HG03039 (cell line): ENCODE measurements at regions not wholly inside any gene's neighbourhood (a gene's known extent, or its start where the extent isn't known, plus 50 kb on each side); places are given as distances from the start of the nearest gene placed in this dataset.

ENCODE experiments used
- ATAC-seq: cut with Tn5 transposase; IDR thresholded peaks from one replicate; pipeline ENCODE4 v1.9.1; 2021; ENCODE audit warnings: mild to moderate bottlenecking, moderate library complexity; ENCODE audit not compliant: unreplicated experiment

- ATAC-seq: no peak
These were observed 666.4 kb downstream of the KCNT2 start for GRCh38 chr1:195941795-195942194.

- ATAC-seq: no peak
These were observed 666.9 kb downstream of the KCNT2 start for GRCh38 chr1:195941314-195941713.

GRCh38 chr1:195939844-195940243 lies 668.4 kb downstream of the KCNT2 start:
- no peak for ATAC-seq

- ATAC-seq: no peak
These were observed 673.3 kb downstream of the KCNT2 start for GRCh38 chr1:195934817-195935553.

- no peak for ATAC-seq
These were observed 674.4 kb downstream of the KCNT2 start for GRCh38 chr1:195933835-195934234.

- no peak for ATAC-seq
These were observed 692.4 kb downstream of the KCNT2 start for GRCh38 chr1:195915826-195916225.

- ATAC-seq: no peak
These were observed 699.2 kb downstream of the KCNT2 start for GRCh38 chr1:195909061-195909460.

- no peak for ATAC-seq
These were observed 700.1 kb downstream of the KCNT2 start for GRCh38 chr1:195908121-195908520.

- no peak for ATAC-seq
These were observed 705.0 kb downstream of the KCNT2 start for GRCh38 chr1:195903203-195903602.

GRCh38 chr1:195902779-195903178 lies 705.5 kb downstream of the KCNT2 start:
- ATAC-seq: no peak

GRCh38 chr1:195899762-195900352 lies 708.4 kb downstream of the KCNT2 start:
- no peak for ATAC-seq

GRCh38 chr1:195898924-195899323 lies 709.3 kb downstream of the KCNT2 start:
- no peak for ATAC-seq

- no peak for ATAC-seq
These were observed 709.9 kb downstream of the KCNT2 start for GRCh38 chr1:195898373-195898772.

- ATAC-seq: no peak
These were observed 711.2 kb downstream of the KCNT2 start for GRCh38 chr1:195897076-195897475.

GRCh38 chr1:195894411-195894810 lies 713.8 kb downstream of the KCNT2 start:
- ATAC-seq: no peak

GRCh38 chr1:195886000-195886399 lies 722.2 kb downstream of the KCNT2 start:
- no peak for ATAC-seq

GRCh38 chr1:195878478-195878877 lies 729.8 kb downstream of the KCNT2 start:
- no peak for ATAC-seq

GRCh38 chr1:195876792-195877191 lies 731.4 kb downstream of the KCNT2 start:
- ATAC-seq: no peak

- no peak for ATAC-seq
These were observed 735.9 kb downstream of the KCNT2 start for GRCh38 chr1:195872376-195872775.

- no peak for ATAC-seq
These were observed 740.6 kb downstream of the KCNT2 start for GRCh38 chr1:195867638-195868037.

- no peak for ATAC-seq
These were observed 741.4 kb downstream of the KCNT2 start for GRCh38 chr1:195866781-195867222.

- ATAC-seq: no peak
These were observed 742.0 kb downstream of the KCNT2 start for GRCh38 chr1:195866091-195866780.
